ENCODE measurements at regions not wholly inside any gene's neighbourhood (a gene's known extent, or its start where the extent isn't known, plus 50 kb on each side); places are given as distances from the start of the nearest gene placed in this dataset.
"Not testable (repeated sequence)": the region's sequence is repeated elsewhere in the genome, so short reads cannot be mapped to it uniquely, and the experiment has no call there.

GRCh38 chr11:130533113-130533798 lies 84.8 kb downstream of the ADAMTS15 start:
- Histone ChIP-seq H3K27me3 (no peaks in the 10 kb centered on the region), H3K36me3 (no peaks in the 10 kb centered on the region), H3K9me3 (no peaks in the 10 kb centered on the region), H3K4me3 (no peak overlapping the region), H3K4me1 (no peaks in the 10 kb centered on the region), H3K27ac (no peak overlapping the region)
- intact Hi-C loops (cut with DNase I), result no loop called here
- no peak for TF ChIP-seq CTCF (IDR thresholded peaks at IDR 0.05)
- DNase-seq, result no peak
- ATAC-seq, result no peak

GRCh38 chr11:130533871-130534270 lies 85.4 kb downstream of the ADAMTS15 start:
- Histone ChIP-seq H3K4me1 (no peaks in the 10 kb centered on the region), H3K27me3 (no peaks in the 10 kb centered on the region), H3K4me3 (no peak overlapping the region), H3K27ac (no peak overlapping the region), H3K9me3 (no peaks in the 10 kb centered on the region), H3K36me3 (no peaks in the 10 kb centered on the region)
- ATAC-seq, result no peak
- no peak for TF ChIP-seq CTCF (IDR thresholded peaks at IDR 0.05)
- intact Hi-C loops (cut with DNase I), result no loop called here
- DNase-seq, result no peak

- Histone ChIP-seq H3K4me1 (no peaks in the 10 kb centered on the region), H3K36me3 (no peaks in the 10 kb centered on the region), H3K27ac (no peak overlapping the region), H3K9me3 (no peaks in the 10 kb centered on the region), H3K4me3 (no peak overlapping the region), H3K27me3 (no peaks in the 10 kb centered on the region)
- DNase-seq, result no peak
- intact Hi-C loops (cut with DNase I), result no loop called here
- ATAC-seq, result no peak
- no peak for TF ChIP-seq CTCF (IDR thresholded peaks at IDR 0.05)
Observed at GRCh38 chr11:130534551-130534950, 86.1 kb downstream of the ADAMTS15 start.

GRCh38 chr11:130535520-130535919 lies 87.1 kb downstream of the ADAMTS15 start:
- no peak for TF ChIP-seq CTCF (IDR thresholded peaks at IDR 0.05)
- DNase-seq (no peak), ATAC-seq (no peak)
- Histone ChIP-seq H3K27ac (no peak overlapping the region), H3K9me3 (no peaks in the 10 kb centered on the region), H3K4me3 (no peak overlapping the region), H3K36me3 (no peaks in the 10 kb centered on the region), H3K4me1 (no peaks in the 10 kb centered on the region), H3K27me3 (no peaks in the 10 kb centered on the region)
- intact Hi-C loops (cut with DNase I), result no loop called here

- H3K27ac ChIP-seq, result no peak overlapping the region
- no peak overlapping the region for H3K4me3 ChIP-seq
- H3K27me3 ChIP-seq, result no peaks in the 10 kb centered on the region
- intact Hi-C loops (cut with DNase I), result no loop called here
- no peak for DNase-seq
- no peaks in the 10 kb centered on the region for H3K36me3 ChIP-seq
- no peaks in the 10 kb centered on the region for H3K4me1 ChIP-seq
- H3K9me3 ChIP-seq, result no peaks in the 10 kb centered on the region
- ATAC-seq, result no peak
- no peak for TF ChIP-seq CTCF (IDR thresholded peaks at IDR 0.05)
Observed at GRCh38 chr11:130536106-130537040, 87.9 kb downstream of the ADAMTS15 start.

- H3K9me3 ChIP-seq; ATAC-seq; H3K36me3 ChIP-seq; H3K4me3 ChIP-seq; H3K27me3 ChIP-seq; DNase-seq; intact Hi-C loops (cut with DNase I); H3K4me1 ChIP-seq; H3K27ac ChIP-seq: not testable (repeated sequence)
Observed at GRCh38 chr11:130539680-130540079, 91.2 kb downstream of the ADAMTS15 start.

All from left lung (tissue), 4 donors.